ENCODE measurements at regions not wholly inside any gene's neighbourhood (a gene's known extent, or its start where the extent isn't known, plus 50 kb on each side); places are given as distances from the start of the nearest gene placed in this dataset.

DNA sequence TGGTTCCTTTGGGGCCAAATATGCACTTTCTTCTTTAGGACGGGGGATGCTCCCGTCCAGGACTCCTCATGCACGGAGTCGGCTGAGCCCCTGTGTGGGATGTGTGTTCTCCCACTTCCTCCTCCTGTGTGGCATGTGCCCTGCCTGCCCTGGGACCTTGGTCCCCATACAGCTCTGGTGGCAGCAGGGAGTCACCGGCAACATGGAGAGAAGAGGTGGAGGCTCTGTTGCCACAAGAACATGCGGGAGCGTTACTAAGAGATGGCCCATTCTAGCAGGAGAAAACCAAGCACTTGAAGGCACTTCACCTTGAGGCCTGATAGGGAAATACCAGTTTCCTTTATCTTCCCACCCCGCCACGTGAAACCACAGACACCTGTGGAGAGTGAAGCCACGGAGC, 98.0 kb downstream of the DDX1 start:
- Histone ChIP-seq H3K27me3 (no peaks in the 10 kb centered on the region), H3K27ac (no peak overlapping the region), H3K36me3 (no peaks in the 10 kb centered on the region), H3K4me3 (no peak overlapping the region), H3K4me1 (no peaks in the 10 kb centered on the region), H3K9me3 (no peaks in the 10 kb centered on the region)
- no peak for DNase-seq
- 78 to 100% methylated on average over 1 to 8 of the region's 10 CpGs for WGBS, 2 donors (ENCODE audit: low coverage in 1 of 2)
- in situ Hi-C loops (cut with MboI; ENCODE audit: low pct_ligation_motif_present in 1 of 4, low pct_unique_long_range_greater_than_20kb in 1 of 4, low sequenced_read_pairs in 3 of 4) (no loop called here), intact Hi-C loops (cut with DNase I; ENCODE audit: low total_unique reads) (no loop called here)
- TF ChIP-seq POLR2AphosphoS5 (IDR thresholded peaks at IDR 0.05) (no peak), POLR2A (IDR thresholded peaks at IDR 0.05) (no peak), EP300 (IDR thresholded peaks at IDR 0.05; ENCODE audit: low read depth) (no peak)
- TF ChIP-seq, protein P1, sequence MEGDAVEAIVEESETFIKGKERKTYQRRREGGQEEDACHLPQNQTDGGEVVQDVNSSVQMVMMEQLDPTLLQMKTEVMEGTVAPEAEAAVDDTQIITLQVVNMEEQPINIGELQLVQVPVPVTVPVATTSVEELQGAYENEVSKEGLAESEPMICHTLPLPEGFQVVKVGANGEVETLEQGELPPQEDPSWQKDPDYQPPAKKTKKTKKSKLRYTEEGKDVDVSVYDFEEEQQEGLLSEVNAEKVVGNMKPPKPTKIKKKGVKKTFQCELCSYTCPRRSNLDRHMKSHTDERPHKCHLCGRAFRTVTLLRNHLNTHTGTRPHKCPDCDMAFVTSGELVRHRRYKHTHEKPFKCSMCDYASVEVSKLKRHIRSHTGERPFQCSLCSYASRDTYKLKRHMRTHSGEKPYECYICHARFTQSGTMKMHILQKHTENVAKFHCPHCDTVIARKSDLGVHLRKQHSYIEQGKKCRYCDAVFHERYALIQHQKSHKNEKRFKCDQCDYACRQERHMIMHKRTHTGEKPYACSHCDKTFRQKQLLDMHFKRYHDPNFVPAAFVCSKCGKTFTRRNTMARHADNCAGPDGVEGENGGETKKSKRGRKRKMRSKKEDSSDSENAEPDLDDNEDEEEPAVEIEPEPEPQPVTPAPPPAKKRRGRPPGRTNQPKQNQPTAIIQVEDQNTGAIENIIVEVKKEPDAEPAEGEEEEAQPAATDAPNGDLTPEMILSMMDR (IDR thresholded peaks at IDR 0.05) = no peak

DNA sequence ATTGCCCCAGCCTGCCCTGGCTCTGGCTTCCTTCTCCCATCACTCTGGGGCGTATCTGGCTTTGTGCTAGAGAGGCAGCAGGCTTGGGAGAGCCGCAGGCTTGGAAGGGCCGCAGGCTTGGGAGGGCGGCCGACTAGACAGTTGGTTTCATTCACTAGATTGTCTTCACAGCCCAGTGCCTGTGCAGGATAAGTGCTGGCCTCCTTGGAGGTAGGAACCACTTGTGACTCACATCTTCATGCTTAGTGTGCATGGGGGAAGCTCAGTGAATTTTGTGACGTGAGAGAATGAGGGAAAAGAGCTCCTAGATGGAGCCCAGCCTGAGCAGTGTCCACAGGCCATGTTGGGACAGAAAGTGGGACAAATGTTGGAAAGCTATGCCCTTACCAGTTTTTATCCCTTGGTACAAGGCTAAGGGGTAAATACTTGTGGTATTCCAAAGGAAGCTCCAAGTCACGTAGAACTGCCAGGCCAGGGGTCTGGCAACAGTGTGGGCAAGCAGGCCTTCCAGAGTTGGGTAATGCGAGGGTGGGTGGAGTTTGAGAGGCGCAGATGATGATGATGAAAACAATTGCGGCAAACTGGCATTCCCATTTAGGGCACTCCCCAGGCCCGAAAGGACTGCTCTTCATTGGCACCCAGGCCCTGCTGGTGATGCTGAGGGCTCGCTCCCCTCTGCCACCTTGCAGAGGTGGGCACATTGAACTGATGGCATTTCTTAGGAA, 100.1 kb downstream of the DDX1 start:
- Histone ChIP-seq H3K4me1 (no peaks in the 10 kb centered on the region), H3K36me3 (no peaks in the 10 kb centered on the region), H3K27me3 (no peaks in the 10 kb centered on the region), H3K9me3 (no peaks in the 10 kb centered on the region), H3K27ac (no peak overlapping the region), H3K4me3 (no peak overlapping the region)
- 85% methylated on average over 12 of the region's 12 CpGs; no CpG with 5 or more reads in 1 of the 2 donors for WGBS, 2 donors (ENCODE audit: low coverage in 1 of 2)
- DNase-seq = no peak
- TF ChIP-seq EP300 (IDR thresholded peaks at IDR 0.05; ENCODE audit: low read depth) (no peak), POLR2AphosphoS5 (IDR thresholded peaks at IDR 0.05) (no peak), POLR2A (IDR thresholded peaks at IDR 0.05) (no peak)
- TF ChIP-seq, protein P1 (IDR thresholded peaks at IDR 0.05) = no peak
- in situ Hi-C loops (cut with MboI; ENCODE audit: low pct_ligation_motif_present in 1 of 4, low pct_unique_long_range_greater_than_20kb in 1 of 4, low sequenced_read_pairs in 3 of 4) (no loop called here), intact Hi-C loops (cut with DNase I; ENCODE audit: low total_unique reads) (no loop called here)

DNA sequence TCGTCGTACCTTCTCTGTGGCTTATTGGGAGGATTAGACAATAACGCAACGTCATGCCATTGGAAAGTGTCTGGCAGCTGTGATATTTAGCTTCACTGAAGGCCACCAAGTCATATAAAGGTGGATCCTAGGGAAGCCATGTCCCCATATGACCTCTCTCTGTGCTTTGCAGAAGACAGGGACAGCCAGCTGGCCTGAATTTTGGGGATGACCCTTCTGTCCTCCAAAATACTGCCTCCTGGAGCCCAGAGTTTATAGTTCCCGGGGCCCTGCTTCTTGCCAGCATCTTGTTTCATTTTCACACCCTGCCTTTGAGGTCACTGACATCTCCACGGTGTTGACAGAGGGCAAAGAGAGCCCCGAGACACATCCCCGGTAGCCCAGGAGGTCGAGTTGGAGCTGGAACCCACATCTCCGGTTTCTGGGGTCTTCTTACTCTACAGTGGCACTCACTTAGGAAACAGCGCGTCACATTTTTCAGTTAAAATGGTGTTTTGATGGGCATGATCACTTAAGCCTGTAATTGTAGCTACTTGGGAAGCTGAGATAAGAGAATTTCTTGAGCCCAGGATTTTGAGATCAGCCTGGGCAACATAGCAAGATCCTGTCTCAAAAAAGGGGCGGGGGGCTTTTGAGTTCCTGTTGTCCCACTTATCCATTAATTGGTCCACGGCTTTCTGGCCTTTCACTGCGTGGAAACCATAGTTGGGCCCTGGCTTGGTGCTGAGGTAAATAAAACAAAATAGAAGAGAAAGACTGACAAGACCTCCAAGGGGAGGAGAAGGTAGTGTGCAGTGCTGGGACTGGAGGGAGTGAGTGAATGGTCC, 101.1 kb downstream of the DDX1 start:
- no peaks in the 10 kb centered on the region for H3K27me3 ChIP-seq
- DNase-seq = no peak
- in situ Hi-C loops (cut with MboI; ENCODE audit: low pct_ligation_motif_present in 1 of 4, low pct_unique_long_range_greater_than_20kb in 1 of 4, low sequenced_read_pairs in 3 of 4) = no loop called here
- no peaks in the 10 kb centered on the region for H3K9me3 ChIP-seq
- no peak overlapping the region for H3K4me3 ChIP-seq
- TF ChIP-seq POLR2AphosphoS5 (IDR thresholded peaks at IDR 0.05) (no peak), POLR2A (IDR thresholded peaks at IDR 0.05) (no peak), EP300 (IDR thresholded peaks at IDR 0.05; ENCODE audit: low read depth) (no peak)
- TF ChIP-seq, protein P1 (IDR thresholded peaks at IDR 0.05) = no peak
- intact Hi-C loops (cut with DNase I; ENCODE audit: low total_unique reads) = no loop called here
- no peaks in the 10 kb centered on the region for H3K4me1 ChIP-seq
- H3K36me3 ChIP-seq = no peaks in the 10 kb centered on the region
- H3K27ac ChIP-seq = no peak overlapping the region
- WGBS, 2 donors (ENCODE audit: low coverage in 1 of 2) = 81 to 95% methylated on average over 4 to 15 of the region's 15 CpGs

DNA sequence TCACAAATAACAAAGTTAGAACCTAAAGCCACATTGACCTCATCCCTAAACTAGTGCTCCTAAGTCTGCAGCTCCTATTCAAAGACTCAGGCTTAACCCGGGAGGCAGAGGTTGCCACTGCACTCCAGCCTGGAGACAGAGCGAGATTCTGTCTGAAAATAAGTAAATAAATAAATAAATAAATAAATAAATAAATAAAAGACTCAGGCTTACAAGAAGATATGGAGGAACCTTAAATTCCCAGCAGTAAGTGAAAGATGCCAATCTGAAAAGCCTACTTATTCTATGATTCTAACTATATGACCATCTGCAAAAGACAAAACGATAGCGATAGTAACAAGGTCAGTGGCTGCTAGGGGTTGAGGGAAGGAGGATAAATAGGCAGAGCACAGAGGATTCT, 101.7 kb downstream of the DDX1 start:
- H3K4me3 ChIP-seq = no peak overlapping the region

More for the DNA sequence above, 101.7 kb downstream of the DDX1 start:
- H3K27ac ChIP-seq = no peak overlapping the region
- intact Hi-C loops (cut with DNase I; ENCODE audit: low total_unique reads) (no loop called here), in situ Hi-C loops (cut with MboI; ENCODE audit: low pct_ligation_motif_present in 1 of 4, low pct_unique_long_range_greater_than_20kb in 1 of 4, low sequenced_read_pairs in 3 of 4) (no loop called here)
- DNase-seq = no peak
- 86 to 90% methylated on average over 4 of the region's 4 CpGs for WGBS, 2 donors (ENCODE audit: low coverage in 1 of 2)
- H3K4me1 ChIP-seq = no peaks in the 10 kb centered on the region
- no peaks in the 10 kb centered on the region for H3K36me3 ChIP-seq
- no peaks in the 10 kb centered on the region for H3K9me3 ChIP-seq
- no peaks in the 10 kb centered on the region for H3K27me3 ChIP-seq
- TF ChIP-seq POLR2AphosphoS5 (IDR thresholded peaks at IDR 0.05) = no peak
- TF ChIP-seq, protein P1 (IDR thresholded peaks at IDR 0.05) = no peak
- no peak for TF ChIP-seq POLR2A (IDR thresholded peaks at IDR 0.05)
- no peak for TF ChIP-seq EP300 (IDR thresholded peaks at IDR 0.05; ENCODE audit: low read depth)

Data from transverse colon (tissue), 4 donors.